ENCODE measurements at regions not wholly inside any gene's neighbourhood (a gene's known extent, or its start where the extent isn't known, plus 50 kb on each side); places are given as distances from the start of the nearest gene placed in this dataset.
"Not testable (repeated sequence)": the region's sequence is repeated elsewhere in the genome, so short reads cannot be mapped to it uniquely, and the experiment has no call there.

- DNase-seq (ENCODE audit: low read depth in 4 of 4, low spot score in 3 of 4): no peak
Measured at GRCh38 chr13:90623318-90624011, 724.0 kb upstream of the MIR17HG start.

- no peak for DNase-seq (ENCODE audit: low read depth in 4 of 4, low spot score in 3 of 4)
Measured at GRCh38 chr13:90627813-90628212, 719.7 kb upstream of the MIR17HG start.

- DNase-seq (ENCODE audit: low read depth in 4 of 4, low spot score in 3 of 4): no peak
Measured at GRCh38 chr13:90628471-90628870, 719.0 kb upstream of the MIR17HG start.

- no peak for DNase-seq (ENCODE audit: low read depth in 4 of 4, low spot score in 3 of 4)
Measured at GRCh38 chr13:90630716-90631115, 716.8 kb upstream of the MIR17HG start.

GRCh38 chr13:90632184-90632583 lies 715.3 kb upstream of the MIR17HG start:
- DNase-seq (ENCODE audit: low read depth in 4 of 4, low spot score in 3 of 4): no peak

GRCh38 chr13:90633849-90634248 lies 713.6 kb upstream of the MIR17HG start:
- no peak for DNase-seq (ENCODE audit: low read depth in 4 of 4, low spot score in 3 of 4)

GRCh38 chr13:90640976-90641375 lies 706.5 kb upstream of the MIR17HG start:
- no peak for DNase-seq (ENCODE audit: low read depth in 4 of 4, low spot score in 3 of 4)

GRCh38 chr13:90641884-90642283 lies 705.6 kb upstream of the MIR17HG start:
- DNase-seq (ENCODE audit: low read depth in 4 of 4, low spot score in 3 of 4): no peak

- DNase-seq (ENCODE audit: low read depth in 4 of 4, low spot score in 3 of 4): no peak
Measured at GRCh38 chr13:90645582-90645981, 701.9 kb upstream of the MIR17HG start.

- DNase-seq (ENCODE audit: low read depth in 4 of 4, low spot score in 3 of 4): no peak
Measured at GRCh38 chr13:90648497-90648896, 699.0 kb upstream of the MIR17HG start.

- no peak for DNase-seq (ENCODE audit: low read depth in 4 of 4, low spot score in 3 of 4)
Measured at GRCh38 chr13:90652036-90652435, 695.5 kb upstream of the MIR17HG start.

- no peak for DNase-seq (ENCODE audit: low read depth in 4 of 4, low spot score in 3 of 4)
Measured at GRCh38 chr13:90654970-90655369, 692.5 kb upstream of the MIR17HG start.

GRCh38 chr13:90664200-90664599 lies 683.3 kb upstream of the MIR17HG start:
- not testable (repeated sequence) for DNase-seq (ENCODE audit: low read depth in 4 of 4, low spot score in 3 of 4)

GRCh38 chr13:90673746-90674145 lies 673.7 kb upstream of the MIR17HG start:
- peak in 1 of 4 donors; percentile 31 for DNase-seq (ENCODE audit: low read depth in 4 of 4, low spot score in 3 of 4)

GRCh38 chr13:90675129-90675528 lies 672.4 kb upstream of the MIR17HG start:
- DNase-seq (ENCODE audit: low read depth in 4 of 4, low spot score in 3 of 4): no peak

- DNase-seq (ENCODE audit: low read depth in 4 of 4, low spot score in 3 of 4): no peak
Measured at GRCh38 chr13:90680826-90681225, 666.7 kb upstream of the MIR17HG start.

GRCh38 chr13:90683711-90684131 lies 663.8 kb upstream of the MIR17HG start:
- DNase-seq (ENCODE audit: low read depth in 4 of 4, low spot score in 3 of 4): no peak

- DNase-seq (ENCODE audit: low read depth in 4 of 4, low spot score in 3 of 4): no peak
Measured at GRCh38 chr13:90686442-90686841, 661.0 kb upstream of the MIR17HG start.

GRCh38 chr13:90689111-90689510 lies 658.4 kb upstream of the MIR17HG start:
- DNase-seq (ENCODE audit: low read depth in 4 of 4, low spot score in 3 of 4): no peak

GRCh38 chr13:90690458-90691080 lies 656.9 kb upstream of the MIR17HG start:
- DNase-seq (ENCODE audit: low read depth in 4 of 4, low spot score in 3 of 4): no peak

GRCh38 chr13:90696254-90696653 lies 651.2 kb upstream of the MIR17HG start:
- no peak for DNase-seq (ENCODE audit: low read depth in 4 of 4, low spot score in 3 of 4)

- no peak for DNase-seq (ENCODE audit: low read depth in 4 of 4, low spot score in 3 of 4)
Measured at GRCh38 chr13:90696656-90697055, 650.8 kb upstream of the MIR17HG start.
